GM21576 (cell line): ENCODE measurements at regions not wholly inside any gene's neighbourhood (a gene's known extent, or its start where the extent isn't known, plus 50 kb on each side); places are given as distances from the start of the nearest gene placed in this dataset.

Experiments used
- ATAC-seq: cut with Tn5 transposase; IDR thresholded peaks from one replicate; pipeline ENCODE4 v1.9.1; 2021; ENCODE audit warnings: mild to moderate bottlenecking, moderate library complexity; ENCODE audit not compliant: unreplicated experiment

DNA sequence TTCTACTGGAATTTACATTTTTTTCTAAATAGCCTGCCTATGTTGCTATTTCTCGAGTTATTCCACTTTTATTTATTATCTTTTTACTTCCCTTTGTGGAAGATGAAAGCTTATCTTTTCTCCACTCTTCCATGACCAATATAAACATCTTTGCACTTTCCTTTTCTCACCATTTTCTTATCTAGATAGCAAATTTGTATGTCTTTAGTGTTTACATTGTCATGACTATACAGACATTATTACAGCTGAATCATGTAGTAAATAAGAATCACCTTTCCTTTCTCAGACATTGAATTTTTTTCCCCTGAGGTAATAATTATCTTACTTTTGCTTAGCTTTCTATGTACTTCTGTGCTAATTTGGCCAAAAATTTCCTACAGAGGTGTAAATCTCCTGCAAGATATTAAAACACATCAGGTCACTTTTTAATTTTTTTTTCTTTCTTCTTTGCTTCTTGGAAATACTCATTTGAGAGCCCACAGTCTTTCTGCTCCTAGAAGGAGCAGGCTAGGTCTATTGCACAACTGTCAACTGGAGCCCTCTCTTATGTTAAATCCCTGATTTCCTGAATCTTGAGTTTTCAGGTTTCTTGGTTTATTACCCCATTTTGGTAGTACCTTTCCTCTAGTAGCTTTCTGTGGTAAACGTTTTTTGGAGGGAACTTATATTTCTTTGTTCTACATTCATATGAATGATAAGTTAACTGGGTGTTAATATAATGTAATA lies 109.0 kb upstream of the ATP2B1 start:
- ATAC-seq, result no peak

DNA sequence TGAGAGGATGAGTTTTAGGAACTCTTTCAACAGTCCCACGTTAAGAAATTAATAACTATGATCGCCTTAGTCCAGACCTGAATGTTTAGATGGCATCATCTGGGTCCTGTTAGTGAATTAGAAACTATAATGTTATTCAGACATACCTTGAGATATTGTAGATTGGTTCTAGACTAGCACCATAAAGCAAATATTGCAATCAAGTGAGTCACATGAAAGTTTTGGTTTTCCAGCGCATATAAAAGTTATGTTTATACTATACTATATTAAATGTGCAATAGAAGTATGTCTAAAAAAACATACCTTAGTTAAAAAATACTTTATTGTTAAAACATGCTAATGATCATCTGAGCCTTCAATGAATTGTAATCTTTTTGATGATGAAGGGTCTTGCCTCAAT lies 106.6 kb upstream of the ATP2B1 start:
- ATAC-seq, result no peak

DNA sequence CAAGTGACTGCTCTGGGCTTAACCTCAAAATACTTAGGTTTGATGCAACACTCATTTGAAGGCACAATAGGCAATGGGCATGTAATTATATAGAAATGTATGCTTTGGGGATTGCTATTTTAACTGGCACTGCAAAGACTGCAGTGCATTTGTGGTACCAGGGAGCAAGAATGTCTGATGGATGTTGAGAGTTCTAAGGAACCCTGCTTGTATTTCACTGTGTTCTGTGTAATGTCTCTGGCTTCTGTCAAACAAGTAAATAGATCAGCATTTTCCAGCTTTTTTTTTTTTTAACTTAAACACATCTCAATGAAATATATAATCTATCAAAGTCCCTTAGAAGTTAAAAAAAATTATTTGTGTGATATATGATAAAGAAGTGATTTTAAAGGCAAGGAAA lies 94.8 kb upstream of the ATP2B1 start:
- no peak for ATAC-seq

DNA sequence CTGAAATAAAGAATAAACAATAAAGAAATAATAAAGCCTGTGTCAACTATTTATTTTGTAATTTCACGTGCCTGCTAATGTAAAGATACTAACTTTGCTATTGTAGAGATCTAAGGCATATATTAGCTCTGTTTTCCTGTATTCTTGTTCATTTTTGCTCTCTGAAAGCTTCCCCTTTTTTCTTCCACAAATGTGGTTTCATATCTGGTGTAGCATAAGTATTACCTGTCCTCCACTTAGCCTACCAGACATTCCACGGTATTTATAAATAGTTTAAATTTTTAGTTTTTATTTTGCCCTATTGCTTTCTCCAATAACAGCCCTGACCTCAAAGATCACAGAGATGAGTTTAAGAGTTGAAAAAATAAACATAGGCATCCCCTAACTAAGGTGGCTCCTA lies 92.6 kb upstream of the ATP2B1 start:
- no peak for ATAC-seq

DNA sequence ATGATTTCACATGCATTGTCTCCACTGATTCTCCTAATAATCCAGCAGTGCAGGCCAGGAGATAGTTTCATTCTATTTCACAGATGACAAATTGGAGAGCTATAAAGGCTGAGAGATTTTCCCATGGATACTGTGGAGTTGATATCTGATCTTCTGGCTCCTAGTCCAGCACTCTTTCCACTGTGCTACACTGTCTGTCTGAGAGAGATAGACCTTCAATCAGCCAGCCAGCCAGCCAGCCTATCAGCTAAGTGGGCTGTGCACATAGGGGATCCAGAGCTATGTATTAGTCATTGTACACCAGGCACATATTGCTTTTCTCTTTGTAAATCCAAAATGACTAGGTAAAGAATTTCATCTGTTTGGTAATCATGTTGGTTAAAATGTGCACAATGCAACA lies 91.8 kb upstream of the ATP2B1 start:
- ATAC-seq, result no peak

DNA sequence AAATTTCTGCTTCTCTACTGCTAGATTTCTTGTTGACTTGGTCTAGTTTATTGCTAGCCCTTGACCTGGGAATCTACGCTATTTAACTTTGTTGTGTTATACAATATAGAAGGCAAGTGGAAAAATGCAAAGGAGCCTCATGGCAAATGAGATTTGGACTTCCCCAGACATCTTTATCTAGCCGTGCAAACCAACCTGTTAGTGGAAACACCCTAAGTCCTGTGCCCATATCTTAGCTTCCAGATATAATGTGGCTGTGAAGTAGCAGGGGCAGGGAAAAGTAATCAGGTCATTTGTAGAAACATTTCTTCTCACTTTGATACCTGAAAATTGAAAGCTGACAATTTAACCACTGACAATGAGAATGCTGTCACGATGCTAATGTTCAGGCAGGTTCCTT lies 90.7 kb upstream of the ATP2B1 start:
- ATAC-seq, result no peak

DNA sequence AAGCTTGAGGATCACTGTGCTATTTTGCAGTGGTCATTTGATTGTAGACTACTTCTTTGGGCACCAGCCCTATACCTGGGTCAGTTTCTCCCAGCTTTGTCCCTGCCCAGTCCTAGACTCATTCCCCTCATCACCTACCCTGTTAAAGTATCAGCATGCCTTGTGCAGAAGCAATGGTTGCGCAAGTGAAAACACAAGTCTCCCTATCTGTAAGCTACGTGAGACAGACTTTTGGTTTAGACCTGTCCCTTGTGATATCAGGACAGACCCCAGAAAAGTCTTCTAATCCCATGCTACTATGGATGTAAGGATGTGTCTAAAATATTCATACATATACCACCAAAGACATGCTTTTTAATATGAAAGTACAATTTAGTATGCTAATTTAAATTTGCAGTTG lies 88.8 kb upstream of the ATP2B1 start:
- ATAC-seq, result no peak

DNA sequence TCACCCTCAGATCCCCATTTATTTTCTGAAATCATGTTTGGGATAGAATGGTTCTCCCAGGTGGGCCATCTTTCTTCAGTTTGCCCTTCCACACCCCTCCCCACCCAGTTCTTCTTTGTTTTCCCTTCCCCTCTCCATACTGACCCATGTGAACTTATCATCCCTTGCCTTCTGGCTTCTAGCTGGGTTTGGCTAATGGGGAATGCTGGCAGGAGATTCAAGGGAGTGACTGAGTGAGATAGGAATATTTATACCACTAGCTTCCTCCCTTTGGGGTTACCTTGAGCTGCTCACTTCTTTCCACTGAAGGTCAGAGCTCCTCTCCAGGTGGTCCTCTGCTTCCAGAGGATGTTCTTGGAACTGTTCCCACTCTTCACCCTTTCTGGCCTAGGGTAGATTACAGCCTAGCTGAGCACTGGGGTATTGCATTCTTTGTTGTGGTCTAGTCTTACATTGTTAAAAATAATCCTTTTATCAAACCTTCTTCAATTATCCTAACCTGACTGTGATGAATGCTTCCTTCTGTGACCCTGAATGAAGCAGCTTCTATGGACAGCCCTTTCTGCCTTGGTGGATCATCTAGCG lies 88.3 kb upstream of the ATP2B1 start:
- no peak for ATAC-seq

DNA sequence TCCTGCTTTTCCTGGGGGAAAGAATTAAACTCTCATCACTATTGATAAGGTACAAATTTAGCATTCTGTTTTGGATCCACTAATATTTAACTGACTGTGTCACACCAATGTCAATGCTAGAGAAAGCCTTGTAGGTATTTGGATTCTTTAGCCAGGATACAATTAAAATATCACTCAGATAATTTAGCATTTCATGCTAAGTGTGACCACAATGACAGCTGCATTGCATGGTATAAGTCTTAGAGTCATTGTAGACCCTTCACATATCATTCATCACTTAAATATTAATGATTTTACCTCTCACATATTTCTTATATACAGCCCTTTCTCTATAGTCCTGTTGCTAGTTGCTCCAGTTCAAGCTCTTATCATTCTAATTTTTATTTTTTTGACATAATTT lies 85.3 kb upstream of the ATP2B1 start:
- ATAC-seq, result no peak

DNA sequence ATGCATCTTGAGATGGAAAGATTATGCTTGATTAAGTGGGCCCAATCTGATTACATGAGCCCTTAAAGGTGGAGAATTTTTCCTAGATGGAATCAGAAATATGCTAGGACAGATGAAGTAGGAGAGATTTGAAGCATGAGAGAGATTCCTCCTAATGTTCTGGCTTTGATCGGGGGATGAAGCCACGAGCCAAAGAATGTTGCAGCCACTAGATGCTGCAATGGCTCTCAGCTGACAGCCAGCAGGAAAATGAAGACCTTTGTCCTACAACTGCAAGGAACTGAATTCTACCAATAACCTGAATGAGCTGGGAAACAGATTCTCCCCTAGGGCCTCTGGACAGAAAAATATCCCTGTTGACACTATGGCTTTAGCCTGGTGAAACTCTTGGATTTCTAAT lies 82.6 kb upstream of the ATP2B1 start:
- no peak for ATAC-seq

DNA sequence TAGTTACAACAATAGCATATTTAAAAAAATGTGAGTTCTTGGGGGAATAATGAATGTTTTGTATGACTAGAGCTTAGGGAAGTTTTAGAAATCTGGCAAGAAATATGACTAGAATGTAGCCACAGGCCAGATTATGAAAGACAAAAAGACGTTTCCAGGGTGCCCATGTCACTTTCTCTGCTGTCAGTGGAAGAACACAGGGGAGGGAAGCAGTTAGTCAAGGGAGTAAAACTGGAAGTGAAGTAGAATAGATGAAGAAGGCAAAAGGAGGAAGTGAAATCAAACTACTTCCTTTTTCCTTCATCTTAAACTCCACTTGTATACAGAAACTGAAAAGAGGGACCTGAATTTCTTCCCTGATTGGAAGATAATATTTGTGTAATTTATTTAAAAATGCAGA lies 81.2 kb upstream of the ATP2B1 start:
- peak; percentile 89 for ATAC-seq

DNA sequence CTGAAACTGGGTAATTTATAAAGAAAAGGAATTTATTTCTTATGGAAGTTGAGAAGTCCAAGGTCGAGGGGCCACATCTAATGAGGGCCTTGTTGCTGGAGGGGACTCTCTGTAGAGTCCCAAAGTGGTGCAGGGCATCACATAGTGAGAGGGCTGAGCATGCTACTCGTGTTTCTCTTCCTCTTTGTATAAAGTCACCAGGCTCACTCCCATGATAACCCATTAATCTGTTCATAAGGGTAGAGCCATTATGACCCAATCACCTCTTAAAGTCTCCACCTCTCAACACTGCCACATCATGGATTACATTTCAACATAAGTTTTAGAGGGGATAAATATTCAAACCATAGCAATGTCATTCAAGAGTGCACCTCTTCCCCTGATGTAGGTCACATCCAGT lies 79.1 kb upstream of the ATP2B1 start:
- ATAC-seq, result no peak

DNA sequence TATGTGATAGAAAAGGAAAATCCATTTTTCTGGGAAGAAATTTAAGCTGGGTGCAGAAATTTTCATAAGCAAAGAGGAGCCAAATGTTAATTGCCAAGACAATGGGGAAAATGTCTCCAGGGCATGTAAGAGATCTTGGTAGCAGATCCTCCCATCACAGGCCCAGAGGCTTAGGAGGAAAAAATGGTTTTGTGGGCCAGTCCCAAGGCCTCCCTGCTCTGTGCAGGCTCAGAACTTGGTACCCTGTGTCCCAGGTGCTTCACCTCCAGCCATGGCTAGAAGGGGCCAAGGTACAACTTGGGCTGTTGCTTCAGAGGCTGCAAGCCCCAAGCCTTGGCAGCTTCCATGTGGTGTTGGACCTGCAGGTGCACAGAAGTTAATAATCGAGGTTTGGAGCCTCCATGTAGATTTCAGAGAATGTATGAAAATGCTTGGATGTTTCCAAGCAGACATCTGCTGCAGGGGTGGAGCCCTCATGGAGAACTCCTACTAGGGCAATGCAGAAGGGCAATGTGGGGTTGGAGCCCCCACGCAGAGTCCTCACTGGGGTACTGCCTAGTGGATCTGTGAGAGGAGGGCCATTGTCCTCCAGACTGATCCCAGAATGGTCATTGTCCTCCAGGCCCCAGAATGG lies 77.7 kb upstream of the ATP2B1 start:
- ATAC-seq, result no peak

DNA sequence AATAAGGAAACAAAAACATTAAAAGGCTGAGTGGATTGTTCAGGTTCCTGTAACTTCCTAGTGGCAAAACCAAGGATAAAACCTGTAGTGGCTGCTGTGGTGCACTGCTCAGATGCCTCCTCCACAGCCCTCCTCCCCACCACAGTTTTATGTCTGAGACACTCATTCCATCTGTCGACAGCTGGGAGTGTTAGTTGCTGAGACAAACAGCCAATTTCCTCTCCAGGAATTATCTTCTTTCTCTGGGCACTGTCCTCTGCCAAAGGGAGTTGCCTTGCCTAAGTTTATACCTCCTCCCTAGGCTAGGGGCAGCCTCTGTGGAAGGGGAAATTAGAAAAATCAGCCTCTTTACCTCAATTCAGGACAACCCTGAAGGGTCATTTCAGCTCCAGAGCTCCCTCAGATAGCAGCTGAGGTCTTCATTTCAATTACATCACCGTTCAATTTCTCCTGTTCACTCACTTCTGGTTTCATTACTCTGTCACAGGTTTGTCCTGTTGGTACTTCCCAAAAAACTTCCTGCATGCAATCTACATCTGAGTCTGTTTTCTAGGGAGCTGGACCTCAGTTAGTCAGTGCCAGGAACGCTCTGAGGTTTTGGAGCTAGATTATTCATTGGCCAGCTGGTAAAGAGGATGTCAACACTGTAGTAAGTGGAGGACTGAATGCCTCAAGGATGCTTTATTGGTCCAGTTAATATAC lies 74.9 kb upstream of the ATP2B1 start:
- ATAC-seq, result no peak

DNA sequence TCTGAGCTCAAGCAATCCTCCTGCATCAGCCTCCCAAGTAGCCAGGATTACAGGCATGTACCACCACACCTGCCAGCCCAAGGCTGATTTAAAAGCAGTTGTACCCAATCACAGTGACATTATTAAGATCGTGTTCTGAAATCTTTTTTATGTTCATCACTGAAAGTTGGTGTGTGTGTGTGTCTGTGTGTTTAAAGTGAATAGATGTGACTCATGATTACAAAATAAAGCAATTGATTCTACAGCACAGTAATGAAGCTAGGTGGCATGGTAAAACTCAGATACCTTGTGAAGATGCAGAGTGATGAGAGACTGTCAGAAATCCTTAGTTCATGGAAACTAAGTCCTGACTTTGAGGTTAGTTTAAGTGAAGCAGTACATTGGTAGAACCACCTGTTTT lies 74.2 kb upstream of the ATP2B1 start:
- ATAC-seq, result no peak

DNA sequence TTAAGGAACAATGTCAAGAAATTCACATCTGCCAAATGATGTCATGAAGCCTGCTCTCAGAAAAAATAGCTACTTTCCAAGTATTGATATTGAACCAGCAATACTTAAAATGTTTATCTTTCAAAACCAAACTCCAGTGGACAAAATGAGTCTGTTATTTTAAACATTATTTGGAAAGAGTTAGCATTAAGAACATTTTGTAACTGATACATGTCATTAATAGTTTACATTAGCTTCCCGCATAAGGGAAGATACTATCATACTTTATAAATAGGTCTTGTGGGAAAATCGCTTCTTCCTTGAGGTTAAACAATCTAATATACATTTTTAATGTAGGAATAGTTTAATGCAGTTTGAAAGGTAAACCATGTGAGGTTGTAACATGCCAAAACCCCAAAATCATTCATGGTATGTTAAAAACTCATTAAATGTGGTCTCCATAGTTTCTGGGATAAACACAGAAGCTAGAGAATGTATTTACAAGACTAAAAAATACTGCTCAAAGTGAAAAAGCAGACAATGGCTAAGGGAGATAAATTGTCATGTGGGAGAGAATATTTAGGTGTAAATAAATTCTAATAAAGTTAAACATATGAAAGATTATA lies 73.4 kb upstream of the ATP2B1 start:
- no peak for ATAC-seq

DNA sequence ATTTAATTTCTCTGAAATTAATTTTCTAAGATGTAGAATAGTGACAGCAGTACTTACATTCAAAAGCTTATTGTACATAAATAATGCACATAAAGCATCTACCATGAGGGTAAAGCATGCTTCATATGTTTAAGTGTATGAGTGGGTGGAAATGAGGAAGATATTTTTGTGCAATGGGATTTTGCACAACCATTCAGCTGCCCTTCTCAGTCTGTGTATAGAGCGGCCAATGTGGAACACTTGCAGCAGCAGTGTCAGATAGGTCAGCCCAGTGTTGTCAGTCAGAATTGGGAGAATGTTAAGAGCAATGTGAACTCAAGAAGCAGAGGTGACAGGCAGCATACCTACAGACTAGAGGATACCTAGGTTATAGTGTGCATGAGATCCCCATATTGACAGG lies 72.5 kb upstream of the ATP2B1 start:
- no peak for ATAC-seq

DNA sequence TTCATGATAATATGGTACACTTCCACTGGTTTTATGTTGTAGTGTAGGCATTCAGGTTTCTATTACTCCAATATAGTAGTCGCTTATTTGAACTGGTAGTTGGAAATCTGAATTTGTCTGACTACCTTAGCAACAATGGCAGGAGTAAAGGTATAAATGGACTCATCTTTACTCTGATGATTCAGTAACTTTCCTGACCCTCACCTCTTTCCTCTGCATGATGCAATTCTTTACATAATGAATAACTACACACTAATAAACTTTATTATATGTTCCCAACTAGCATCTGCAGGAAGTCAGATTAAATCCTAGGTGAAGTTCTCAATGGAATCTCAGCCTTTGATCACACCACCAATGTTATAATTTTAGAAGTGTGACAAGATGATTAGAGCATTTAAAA lies 70.5 kb upstream of the ATP2B1 start:
- ATAC-seq, result no peak

DNA sequence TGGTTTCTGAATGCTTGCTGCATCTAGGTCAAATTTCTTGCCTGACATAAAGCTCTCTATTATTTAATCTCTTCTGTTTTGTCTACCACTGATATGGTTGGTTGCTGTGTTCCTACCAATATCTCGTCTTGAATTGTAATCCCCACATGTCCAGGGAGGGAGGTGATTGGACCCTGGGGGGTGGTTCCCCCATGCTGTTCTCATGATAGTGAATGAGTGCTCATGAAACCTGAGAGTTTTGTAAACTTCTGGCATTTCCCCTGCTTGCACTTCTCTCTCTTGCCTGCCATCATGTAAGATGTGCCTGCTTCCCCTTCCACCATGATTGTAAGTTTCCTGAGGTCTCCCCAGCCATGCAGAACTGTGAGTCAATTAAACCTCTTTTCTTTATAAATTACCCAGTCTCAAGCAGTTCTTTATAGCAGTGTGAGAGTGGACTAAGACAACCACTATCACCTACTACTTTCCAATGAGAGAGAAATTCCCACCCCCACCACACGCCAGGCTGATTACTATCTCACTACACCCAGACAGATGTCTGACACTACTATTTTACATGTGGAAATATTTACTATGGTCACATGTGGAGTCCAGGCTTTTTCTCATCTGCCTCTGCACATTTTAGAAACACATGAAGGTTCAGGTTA lies 69.2 kb upstream of the ATP2B1 start:
- ATAC-seq, result no peak

DNA sequence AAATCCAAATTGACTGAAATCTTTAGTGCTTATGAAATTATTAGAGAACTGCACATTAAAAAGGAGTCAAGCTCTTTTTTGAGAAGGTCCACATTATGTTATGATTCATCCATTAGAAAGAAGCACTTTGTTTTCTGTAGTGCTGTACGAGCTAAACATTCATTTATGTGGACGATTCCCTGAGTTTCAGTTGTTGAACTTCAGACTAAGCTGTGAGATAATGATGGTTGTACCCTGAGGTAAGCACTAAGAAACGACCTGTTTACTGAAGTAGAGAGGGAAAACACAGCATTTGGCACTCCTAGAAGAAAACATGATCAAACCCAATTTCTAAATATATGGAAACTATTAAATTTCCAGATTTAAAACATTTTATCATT lies 67.3 kb upstream of the ATP2B1 start:
- ATAC-seq, result no peak
